Liver (tissue), 8 donors: ENCODE measurements at regions not wholly inside any gene's neighbourhood (a gene's known extent, or its start where the extent isn't known, plus 50 kb on each side); places are given as distances from the start of the nearest gene placed in this dataset.

Experiments
- DNase-seq: peaks from one replicate; pipeline ENCODE4 v3.0.0-alpha.2; 2017; ENCODE audit warnings: low spot score
- H3K27ac ChIP-seq, 2 donors: one replicate each; pipeline ENCODE4 v1.7.0; 2013; ENCODE audit warnings: inconsistent platforms in 2 of 2, low read length in 2 of 2, control low read depth in 1 of 2, low read depth in 1 of 2, mild to moderate bottlenecking in 1 of 2
- H3K27me3 ChIP-seq, 4 donors: one replicate each; pipeline versions ENCODE4 v1.6.1 to v1.7.0; 2013; ENCODE audit warnings: low read length in 3 of 4, inconsistent platforms in 1 of 4, mild to moderate bottlenecking in 1 of 4, moderate library complexity in 1 of 4; ENCODE audit not compliant: control insufficient read depth in 4 of 4, insufficient read depth in 4 of 4
- H3K36me3 ChIP-seq, 4 donors: one replicate each; pipeline versions ENCODE4 v1.6.1 to v1.7.0; 2013; ENCODE audit warnings: low read length in 3 of 4, mild to moderate bottlenecking in 3 of 4, low read depth in 1 of 4, moderate library complexity in 1 of 4; ENCODE audit not compliant: control insufficient read depth in 4 of 4, insufficient read depth in 3 of 4
- H3K4me1 ChIP-seq, 4 donors: one replicate each; pipeline versions ENCODE4 v1.6.1 to v1.7.0; 2013; ENCODE audit warnings: low read length in 3 of 4, mild to moderate bottlenecking in 3 of 4, moderate library complexity in 1 of 4; ENCODE audit not compliant: control insufficient read depth in 4 of 4, insufficient read depth in 4 of 4
- H3K4me3 ChIP-seq, 3 donors: one replicate each; pipeline versions ENCODE4 v1.6.1 to v1.7.0; 2013; ENCODE audit warnings: low read length in 3 of 3, control low read depth in 1 of 3, low read depth in 1 of 3, mild to moderate bottlenecking in 1 of 3
- H3K9ac ChIP-seq, 2 donors: one replicate each; pipeline ENCODE4 v1.7.0; 2013; ENCODE audit warnings: low read length in 2 of 2, mild to moderate bottlenecking in 2 of 2, moderate library complexity in 2 of 2, control low read depth in 1 of 2, low read depth in 1 of 2
- H3K9me3 ChIP-seq, 4 donors: one replicate each; pipeline versions ENCODE4 v1.6.1 to v1.7.0; 2013; ENCODE audit warnings: low read length in 3 of 4; ENCODE audit not compliant: control insufficient read depth in 4 of 4
- EGR1 ChIP-seq, 2 donors: IDR thresholded peaks; 2 replicates each; pipeline ENCODE4 v1.6.1; 2016 to 2018; ENCODE audit warnings: antibody characterized with exemption in 2 of 2, low read depth in 2 of 2
- FOXA1 ChIP-seq: IDR thresholded peaks from 2 replicates; pipeline ENCODE4 v1.6.1; 2016; ENCODE audit warnings: antibody characterized with exemption
- FOXA2 ChIP-seq: IDR thresholded peaks from 2 replicates; pipeline ENCODE4 v1.6.1; 2016; ENCODE audit warnings: antibody characterized with exemption
- GABPA ChIP-seq, 2 donors: IDR thresholded peaks in 1 of 2; conservative IDR thresholded peaks in 1 of 2; 2 replicates each; pipeline ENCODE4 v1.6.1; 2016; ENCODE audit warnings: antibody characterized with exemption in 2 of 2, mild to moderate bottlenecking in 1 of 2, moderate library complexity in 1 of 2
- HNF4A ChIP-seq, 2 donors: conservative IDR thresholded peaks; 2 replicates each; pipeline ENCODE4 v1.6.1; 2016; ENCODE audit warnings: antibody characterized with exemption in 2 of 2, mild to moderate bottlenecking in 2 of 2
- HNF4G ChIP-seq: IDR thresholded peaks from 2 replicates; pipeline ENCODE4 v1.6.1; 2016; ENCODE audit warnings: antibody characterized with exemption
- JUND ChIP-seq, 2 donors: IDR thresholded peaks; 2 replicates each; pipeline ENCODE4 v1.6.1; 2016; ENCODE audit warnings: antibody characterized with exemption in 2 of 2
- NR2F2 ChIP-seq: IDR thresholded peaks from 2 replicates; pipeline ENCODE4 v1.6.1; 2016; ENCODE audit warnings: antibody characterized with exemption
- RAD21 ChIP-seq, 2 donors: IDR thresholded peaks; 2 replicates each; pipeline ENCODE4 v1.6.1; 2016; ENCODE audit warnings: antibody characterized with exemption in 2 of 2, mild to moderate bottlenecking in 2 of 2
- RXRA ChIP-seq, 2 donors: IDR thresholded peaks; 2 replicates each; pipeline ENCODE4 v1.6.1; 2017 to 2018; ENCODE audit warnings: antibody characterized with exemption in 2 of 2, mild to moderate bottlenecking in 1 of 2
- SP1 ChIP-seq: IDR thresholded peaks from 2 replicates; pipeline ENCODE4 v1.6.1; 2018; ENCODE audit warnings: antibody characterized with exemption, mild to moderate bottlenecking
- TAF1 ChIP-seq: conservative IDR thresholded peaks from 2 replicates; pipeline ENCODE4 v1.6.1; 2016; ENCODE audit warnings: antibody characterized with exemption, mild to moderate bottlenecking
- WGBS: extraction: QIAGEN DNeasy Blood & Tissue Kit; methylation state at CpG from one replicate; pipeline ENCODE4 v1.1.7; 2013; 5-methylcytosine and 5-hydroxymethylcytosine counted together
- TF ChIP-seq, protein P1 (sequence below): IDR thresholded peaks from 2 replicates; pipeline ENCODE4 v1.6.1; 2016; ENCODE audit warnings: antibody characterized with exemption
- TF ChIP-seq, protein P2 (sequence below): IDR thresholded peaks from 2 replicates; pipeline ENCODE4 v1.6.1; 2016; ENCODE audit warnings: antibody characterized with exemption
- TF ChIP-seq, protein P3 (sequence below): IDR thresholded peaks from 2 replicates; pipeline ENCODE4 v1.6.1; 2016; ENCODE audit warnings: antibody characterized with exemption
- TF ChIP-seq, protein P4 (sequence below): IDR thresholded peaks from 2 replicates; pipeline ENCODE4 v1.6.1; 2016; ENCODE audit warnings: antibody characterized with exemption, mild to moderate bottlenecking
- TF ChIP-seq, protein P5 (sequence below): fragments of 150-350 bp; IDR thresholded peaks from 2 replicates; pipeline ENCODE4 v1.5.1; 2017; ENCODE audit warnings: improper control_type of control experiment, low read depth, low read length; ENCODE audit not compliant: missing input control
- donor health status: healthy.
- donor health status: healthy.
- donor health status: healthy.
- donor health status: healthy.
- donor health status: healthy.

DNA sequence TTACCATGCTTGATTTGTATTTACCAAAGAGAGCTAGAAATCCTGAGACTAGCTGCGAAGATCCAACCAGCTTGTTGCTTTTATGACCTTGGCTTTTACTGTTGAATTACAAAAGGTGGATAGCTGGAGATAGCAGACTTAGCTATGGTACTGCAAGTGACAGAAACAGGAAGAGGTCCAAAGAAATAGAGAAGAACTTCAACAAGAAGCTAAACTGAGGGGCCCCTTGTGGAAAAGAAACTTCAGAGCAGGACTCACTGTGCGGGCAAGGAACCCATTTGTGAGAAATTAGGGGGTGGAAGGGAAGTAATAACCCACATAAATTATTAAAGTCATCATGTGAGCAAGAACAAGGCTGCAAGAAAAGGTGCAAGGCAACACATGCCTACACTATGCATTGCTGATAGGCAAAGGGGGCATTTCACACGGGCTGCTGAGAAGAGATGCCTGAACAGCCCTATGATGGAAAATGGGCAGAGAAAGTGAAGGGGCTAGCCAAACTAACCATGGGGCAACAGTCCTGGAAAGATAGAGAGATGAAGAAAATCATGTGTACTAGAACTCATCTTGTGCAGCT is 116.6 kb upstream of the PRDX6 start (continued):
- TF ChIP-seq, protein P1, sequence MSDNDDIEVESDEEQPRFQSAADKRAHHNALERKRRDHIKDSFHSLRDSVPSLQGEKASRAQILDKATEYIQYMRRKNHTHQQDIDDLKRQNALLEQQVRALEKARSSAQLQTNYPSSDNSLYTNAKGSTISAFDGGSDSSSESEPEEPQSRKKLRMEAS: no peak
- TF ChIP-seq FOXA2: no peak
- TF ChIP-seq FOXA1: no peak
- no peak for TF ChIP-seq JUND (IDR thresholded peaks at IDR 0.05)
- no peak for TF ChIP-seq EGR1 (IDR thresholded peaks at IDR 0.05; ENCODE audit: low read depth in 2 of 2)
- no peak for TF ChIP-seq NR2F2
- TF ChIP-seq, protein P2, sequence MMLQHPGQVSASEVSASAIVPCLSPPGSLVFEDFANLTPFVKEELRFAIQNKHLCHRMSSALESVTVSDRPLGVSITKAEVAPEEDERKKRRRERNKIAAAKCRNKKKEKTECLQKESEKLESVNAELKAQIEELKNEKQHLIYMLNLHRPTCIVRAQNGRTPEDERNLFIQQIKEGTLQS: no peak
- TF ChIP-seq RAD21 (IDR thresholded peaks at IDR 0.05): no peak
- no peak for TF ChIP-seq GABPA (IDR thresholded peaks at IDR 0.05 in 1 of 2, conservative IDR thresholded peaks at IDR 0.05 in 1 of 2)
- TF ChIP-seq SP1: no peak
- no peak for TF ChIP-seq HNF4A (conservative IDR thresholded peaks at IDR 0.05)
- TF ChIP-seq RXRA (IDR thresholded peaks at IDR 0.05): no peak

DNA sequence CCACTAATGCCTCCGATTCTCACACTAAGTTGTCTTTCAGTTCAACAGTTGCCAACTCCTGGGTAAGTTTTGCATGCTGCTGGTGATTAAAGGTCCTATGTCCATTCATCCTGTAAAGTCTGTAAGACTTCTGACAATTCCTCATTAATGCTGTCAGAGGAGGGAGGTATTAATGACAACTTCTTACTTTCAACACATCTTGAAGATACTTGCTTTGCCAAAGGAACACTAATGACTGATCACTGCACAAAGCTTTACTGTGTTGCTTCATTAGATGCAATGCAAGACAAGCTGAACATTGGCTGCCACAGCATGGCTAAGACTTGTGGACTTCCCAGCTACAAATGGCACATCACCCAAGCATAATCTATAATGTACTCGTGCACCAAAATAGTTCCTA is 114.6 kb upstream of the PRDX6 start:
- WGBS: 94% methylated on average over 2 of the region's 2 CpGs
- Histone ChIP-seq H3K4me3 (no peak overlapping the region), H3K4me1 (no peaks in the 10 kb centered on the region), H3K27ac (no peak overlapping the region), H3K9ac (no peak overlapping the region), H3K36me3 (no peaks in the 10 kb centered on the region), H3K27me3 (no peaks in the 10 kb centered on the region), H3K9me3 (no peaks in the 10 kb centered on the region)
- no peak for DNase-seq
- TF ChIP-seq FOXA1: no peak
- TF ChIP-seq RAD21 (IDR thresholded peaks at IDR 0.05): no peak
- TF ChIP-seq TAF1: no peak
- TF ChIP-seq JUND (IDR thresholded peaks at IDR 0.05): no peak
- TF ChIP-seq HNF4G: no peak
- TF ChIP-seq, protein P3, sequence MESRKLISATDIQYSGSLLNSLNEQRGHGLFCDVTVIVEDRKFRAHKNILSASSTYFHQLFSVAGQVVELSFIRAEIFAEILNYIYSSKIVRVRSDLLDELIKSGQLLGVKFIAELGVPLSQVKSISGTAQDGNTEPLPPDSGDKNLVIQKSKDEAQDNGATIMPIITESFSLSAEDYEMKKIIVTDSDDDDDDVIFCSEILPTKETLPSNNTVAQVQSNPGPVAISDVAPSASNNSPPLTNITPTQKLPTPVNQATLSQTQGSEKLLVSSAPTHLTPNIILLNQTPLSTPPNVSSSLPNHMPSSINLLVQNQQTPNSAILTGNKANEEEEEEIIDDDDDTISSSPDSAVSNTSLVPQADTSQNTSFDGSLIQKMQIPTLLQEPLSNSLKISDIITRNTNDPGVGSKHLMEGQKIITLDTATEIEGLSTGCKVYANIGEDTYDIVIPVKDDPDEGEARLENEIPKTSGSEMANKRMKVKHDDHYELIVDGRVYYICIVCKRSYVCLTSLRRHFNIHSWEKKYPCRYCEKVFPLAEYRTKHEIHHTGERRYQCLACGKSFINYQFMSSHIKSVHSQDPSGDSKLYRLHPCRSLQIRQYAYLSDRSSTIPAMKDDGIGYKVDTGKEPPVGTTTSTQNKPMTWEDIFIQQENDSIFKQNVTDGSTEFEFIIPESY: no peak
- TF ChIP-seq, protein P2: no peak
- TF ChIP-seq HNF4A (conservative IDR thresholded peaks at IDR 0.05): no peak
- TF ChIP-seq, protein P4, sequence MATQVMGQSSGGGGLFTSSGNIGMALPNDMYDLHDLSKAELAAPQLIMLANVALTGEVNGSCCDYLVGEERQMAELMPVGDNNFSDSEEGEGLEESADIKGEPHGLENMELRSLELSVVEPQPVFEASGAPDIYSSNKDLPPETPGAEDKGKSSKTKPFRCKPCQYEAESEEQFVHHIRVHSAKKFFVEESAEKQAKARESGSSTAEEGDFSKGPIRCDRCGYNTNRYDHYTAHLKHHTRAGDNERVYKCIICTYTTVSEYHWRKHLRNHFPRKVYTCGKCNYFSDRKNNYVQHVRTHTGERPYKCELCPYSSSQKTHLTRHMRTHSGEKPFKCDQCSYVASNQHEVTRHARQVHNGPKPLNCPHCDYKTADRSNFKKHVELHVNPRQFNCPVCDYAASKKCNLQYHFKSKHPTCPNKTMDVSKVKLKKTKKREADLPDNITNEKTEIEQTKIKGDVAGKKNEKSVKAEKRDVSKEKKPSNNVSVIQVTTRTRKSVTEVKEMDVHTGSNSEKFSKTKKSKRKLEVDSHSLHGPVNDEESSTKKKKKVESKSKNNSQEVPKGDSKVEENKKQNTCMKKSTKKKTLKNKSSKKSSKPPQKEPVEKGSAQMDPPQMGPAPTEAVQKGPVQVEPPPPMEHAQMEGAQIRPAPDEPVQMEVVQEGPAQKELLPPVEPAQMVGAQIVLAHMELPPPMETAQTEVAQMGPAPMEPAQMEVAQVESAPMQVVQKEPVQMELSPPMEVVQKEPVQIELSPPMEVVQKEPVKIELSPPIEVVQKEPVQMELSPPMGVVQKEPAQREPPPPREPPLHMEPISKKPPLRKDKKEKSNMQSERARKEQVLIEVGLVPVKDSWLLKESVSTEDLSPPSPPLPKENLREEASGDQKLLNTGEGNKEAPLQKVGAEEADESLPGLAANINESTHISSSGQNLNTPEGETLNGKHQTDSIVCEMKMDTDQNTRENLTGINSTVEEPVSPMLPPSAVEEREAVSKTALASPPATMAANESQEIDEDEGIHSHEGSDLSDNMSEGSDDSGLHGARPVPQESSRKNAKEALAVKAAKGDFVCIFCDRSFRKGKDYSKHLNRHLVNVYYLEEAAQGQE: no peak
- TF ChIP-seq, protein P1: no peak
- no peak for TF ChIP-seq NR2F2
- no peak for TF ChIP-seq RXRA (IDR thresholded peaks at IDR 0.05)
- no peak for TF ChIP-seq EGR1 (IDR thresholded peaks at IDR 0.05; ENCODE audit: low read depth in 2 of 2)
- TF ChIP-seq GABPA (IDR thresholded peaks at IDR 0.05 in 1 of 2, conservative IDR thresholded peaks at IDR 0.05 in 1 of 2): no peak
- no peak for TF ChIP-seq FOXA2
- TF ChIP-seq SP1: no peak
- TF ChIP-seq, protein P5, sequence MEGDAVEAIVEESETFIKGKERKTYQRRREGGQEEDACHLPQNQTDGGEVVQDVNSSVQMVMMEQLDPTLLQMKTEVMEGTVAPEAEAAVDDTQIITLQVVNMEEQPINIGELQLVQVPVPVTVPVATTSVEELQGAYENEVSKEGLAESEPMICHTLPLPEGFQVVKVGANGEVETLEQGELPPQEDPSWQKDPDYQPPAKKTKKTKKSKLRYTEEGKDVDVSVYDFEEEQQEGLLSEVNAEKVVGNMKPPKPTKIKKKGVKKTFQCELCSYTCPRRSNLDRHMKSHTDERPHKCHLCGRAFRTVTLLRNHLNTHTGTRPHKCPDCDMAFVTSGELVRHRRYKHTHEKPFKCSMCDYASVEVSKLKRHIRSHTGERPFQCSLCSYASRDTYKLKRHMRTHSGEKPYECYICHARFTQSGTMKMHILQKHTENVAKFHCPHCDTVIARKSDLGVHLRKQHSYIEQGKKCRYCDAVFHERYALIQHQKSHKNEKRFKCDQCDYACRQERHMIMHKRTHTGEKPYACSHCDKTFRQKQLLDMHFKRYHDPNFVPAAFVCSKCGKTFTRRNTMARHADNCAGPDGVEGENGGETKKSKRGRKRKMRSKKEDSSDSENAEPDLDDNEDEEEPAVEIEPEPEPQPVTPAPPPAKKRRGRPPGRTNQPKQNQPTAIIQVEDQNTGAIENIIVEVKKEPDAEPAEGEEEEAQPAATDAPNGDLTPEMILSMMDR: no peak
